ENCODE measurements at regions not wholly inside any gene's neighbourhood (a gene's known extent, or its start where the extent isn't known, plus 50 kb on each side); places are given as distances from the start of the nearest gene placed in this dataset.

DNA sequence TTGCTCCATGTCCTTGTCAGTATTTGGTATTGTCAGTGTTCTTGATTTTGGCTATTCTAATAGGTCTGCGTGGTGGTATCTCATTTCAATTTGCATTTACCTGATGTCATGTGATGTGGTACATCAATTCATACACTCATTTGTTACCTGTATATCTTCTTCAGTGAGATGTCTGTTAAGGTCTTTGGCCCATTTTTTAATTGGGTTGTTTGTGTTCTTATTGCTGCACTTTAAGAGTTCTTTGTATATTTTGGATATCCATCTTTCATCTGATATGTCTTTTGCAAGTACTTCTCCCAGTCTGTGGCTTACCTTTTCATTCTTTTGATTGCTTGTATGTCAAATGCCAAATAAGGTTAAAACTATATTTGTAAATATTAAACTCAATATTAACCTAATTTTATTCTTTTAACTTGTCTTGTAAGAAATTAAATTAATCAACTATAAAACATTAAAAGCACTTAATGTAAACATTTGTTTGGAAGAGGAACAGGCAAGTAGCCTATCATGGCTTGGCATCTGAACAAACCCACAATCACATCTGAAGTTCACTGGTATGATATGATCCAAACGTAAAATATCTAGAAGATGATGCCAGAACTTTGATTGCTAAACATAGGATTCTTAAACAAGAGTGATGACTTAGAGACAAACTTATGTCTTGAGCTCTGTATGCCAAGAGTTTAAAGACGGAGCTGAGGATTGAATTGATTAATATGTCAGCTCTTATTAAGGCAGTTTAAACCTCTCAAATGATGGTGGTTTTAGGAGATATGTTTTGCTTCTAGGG is 587.3 kb downstream of the ANXA1 start:
- Histone ChIP-seq H3F3A (ENCODE audit: insufficient read depth) (no peaks in the 10 kb centered on the region), H3K9me3 (ENCODE audit: insufficient read depth, low read length) (no peaks in the 10 kb centered on the region), H3K36me3 (ENCODE audit: low read length) (no peaks in the 10 kb centered on the region), H3K9me2 (replicated peaks; ENCODE audit: insufficient read depth, low read length) (no peaks in the 10 kb centered on the region), H3K27me3 (ENCODE audit: low read length) (no peaks in the 10 kb centered on the region), H2AFZ (ENCODE audit: low read depth, low read length, severe bottlenecking) (no peak overlapping the region), H3K79me2 (ENCODE audit: insufficient read depth, low read length) (no peaks in the 10 kb centered on the region), H3K9ac (ENCODE audit: low read length) (no peak overlapping the region), H3K4me2 (ENCODE audit: low read depth, low read length, poor library complexity, severe bottlenecking) (no peak overlapping the region), H4K20me1 (ENCODE audit: low read depth, low read length) (no peaks in the 10 kb centered on the region), H3K27ac (ENCODE audit: low read depth, low read length) (no peak overlapping the region), H3K4me3 (ENCODE audit: insufficient read depth, low read length, poor library complexity, severe bottlenecking) (no peak overlapping the region)
- TF ChIP-seq, protein P1, sequence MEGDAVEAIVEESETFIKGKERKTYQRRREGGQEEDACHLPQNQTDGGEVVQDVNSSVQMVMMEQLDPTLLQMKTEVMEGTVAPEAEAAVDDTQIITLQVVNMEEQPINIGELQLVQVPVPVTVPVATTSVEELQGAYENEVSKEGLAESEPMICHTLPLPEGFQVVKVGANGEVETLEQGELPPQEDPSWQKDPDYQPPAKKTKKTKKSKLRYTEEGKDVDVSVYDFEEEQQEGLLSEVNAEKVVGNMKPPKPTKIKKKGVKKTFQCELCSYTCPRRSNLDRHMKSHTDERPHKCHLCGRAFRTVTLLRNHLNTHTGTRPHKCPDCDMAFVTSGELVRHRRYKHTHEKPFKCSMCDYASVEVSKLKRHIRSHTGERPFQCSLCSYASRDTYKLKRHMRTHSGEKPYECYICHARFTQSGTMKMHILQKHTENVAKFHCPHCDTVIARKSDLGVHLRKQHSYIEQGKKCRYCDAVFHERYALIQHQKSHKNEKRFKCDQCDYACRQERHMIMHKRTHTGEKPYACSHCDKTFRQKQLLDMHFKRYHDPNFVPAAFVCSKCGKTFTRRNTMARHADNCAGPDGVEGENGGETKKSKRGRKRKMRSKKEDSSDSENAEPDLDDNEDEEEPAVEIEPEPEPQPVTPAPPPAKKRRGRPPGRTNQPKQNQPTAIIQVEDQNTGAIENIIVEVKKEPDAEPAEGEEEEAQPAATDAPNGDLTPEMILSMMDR (IDR thresholded peaks at IDR 0.05; ENCODE audit: insufficient read depth, low read length, poor library complexity, severe bottlenecking) = no peak
- TF ChIP-seq EZH2phosphoT487 (conservative IDR thresholded peaks at IDR 0.05; ENCODE audit: low read length) = no peak

DNA sequence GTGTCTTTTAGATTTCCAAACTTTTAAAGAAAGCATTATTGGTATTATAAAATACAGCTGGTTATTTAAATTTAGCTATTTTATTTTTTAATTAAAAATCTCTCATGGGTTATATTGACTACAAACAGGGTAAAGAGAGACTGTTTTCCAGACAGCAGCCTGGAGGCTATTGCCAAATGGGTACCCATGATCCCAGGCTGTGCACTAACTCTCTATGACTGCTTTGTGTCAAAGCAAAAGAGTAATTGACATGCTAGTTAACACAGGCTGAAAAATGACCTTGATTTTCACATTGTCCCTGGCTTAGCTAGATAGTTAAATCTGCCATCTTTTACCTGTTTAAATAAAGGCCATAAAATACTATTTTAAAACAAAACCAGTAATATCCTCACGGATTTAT is 589.7 kb downstream of the ANXA1 start:
- Histone ChIP-seq H4K20me1 (ENCODE audit: low read depth, low read length) (no peaks in the 10 kb centered on the region), H3K9ac (ENCODE audit: low read length) (no peak overlapping the region), H3K27me3 (ENCODE audit: low read length) (no peaks in the 10 kb centered on the region), H2AFZ (ENCODE audit: low read depth, low read length, severe bottlenecking) (no peak overlapping the region), H3K27ac (ENCODE audit: low read depth, low read length) (no peak overlapping the region), H3K9me2 (replicated peaks; ENCODE audit: insufficient read depth, low read length) (no peaks in the 10 kb centered on the region), H3K4me3 (ENCODE audit: insufficient read depth, low read length, poor library complexity, severe bottlenecking) (no peak overlapping the region), H3K4me2 (ENCODE audit: low read depth, low read length, poor library complexity, severe bottlenecking) (no peak overlapping the region), H3K79me2 (ENCODE audit: insufficient read depth, low read length) (no peaks in the 10 kb centered on the region), H3K36me3 (ENCODE audit: low read length) (no peaks in the 10 kb centered on the region), H3F3A (ENCODE audit: insufficient read depth) (no peaks in the 10 kb centered on the region), H3K9me3 (ENCODE audit: insufficient read depth, low read length) (no peaks in the 10 kb centered on the region)
- TF ChIP-seq, protein P1 (IDR thresholded peaks at IDR 0.05; ENCODE audit: insufficient read depth, low read length, poor library complexity, severe bottlenecking) = no peak
- TF ChIP-seq EZH2phosphoT487 (conservative IDR thresholded peaks at IDR 0.05; ENCODE audit: low read length) = no peak

DNA sequence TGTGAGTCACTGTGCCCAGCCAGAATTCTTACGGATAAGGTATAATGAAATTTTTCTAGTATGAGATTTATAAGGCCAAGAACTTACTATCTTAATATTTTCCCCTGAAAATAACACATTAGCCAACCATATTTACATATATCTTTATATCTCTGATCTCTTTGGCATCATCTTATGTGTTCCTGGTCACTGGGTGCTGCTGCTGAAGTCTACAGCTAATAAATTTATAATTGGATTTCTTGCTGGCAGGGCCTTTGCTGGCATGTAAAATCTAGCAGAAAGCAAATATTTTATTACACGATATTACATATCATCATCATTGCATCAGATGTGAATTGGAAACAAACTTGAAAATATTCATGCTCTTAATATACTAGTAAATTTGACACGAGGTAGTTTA is 590.7 kb downstream of the ANXA1 start:
- no peak overlapping the region for H3K9ac ChIP-seq (ENCODE audit: low read length)
- H3K36me3 ChIP-seq (ENCODE audit: low read length) = no peaks in the 10 kb centered on the region

More for the DNA sequence above, 590.7 kb downstream of the ANXA1 start:
- Histone ChIP-seq H3K4me3 (ENCODE audit: insufficient read depth, low read length, poor library complexity, severe bottlenecking) (no peak overlapping the region), H4K20me1 (ENCODE audit: low read depth, low read length) (no peaks in the 10 kb centered on the region), H3K4me2 (ENCODE audit: low read depth, low read length, poor library complexity, severe bottlenecking) (no peak overlapping the region), H2AFZ (ENCODE audit: low read depth, low read length, severe bottlenecking) (no peak overlapping the region), H3F3A (ENCODE audit: insufficient read depth) (no peaks in the 10 kb centered on the region), H3K27me3 (ENCODE audit: low read length) (no peaks in the 10 kb centered on the region), H3K9me2 (replicated peaks; ENCODE audit: insufficient read depth, low read length) (no peaks in the 10 kb centered on the region), H3K27ac (ENCODE audit: low read depth, low read length) (no peak overlapping the region), H3K9me3 (ENCODE audit: insufficient read depth, low read length) (no peaks in the 10 kb centered on the region), H3K79me2 (ENCODE audit: insufficient read depth, low read length) (no peaks in the 10 kb centered on the region)
- TF ChIP-seq, protein P1 (IDR thresholded peaks at IDR 0.05; ENCODE audit: insufficient read depth, low read length, poor library complexity, severe bottlenecking) = no peak
- TF ChIP-seq EZH2phosphoT487 (conservative IDR thresholded peaks at IDR 0.05; ENCODE audit: low read length) = no peak

Measured in SU-DHL-6 (cell line).